HG03571 (cell line): ENCODE measurements at regions not wholly inside any gene's neighbourhood (a gene's known extent, or its start where the extent isn't known, plus 50 kb on each side); places are given as distances from the start of the nearest gene placed in this dataset.

Experiments
- ATAC-seq: cut with Tn5 transposase; IDR thresholded peaks from one replicate; pipeline ENCODE4 v1.9.1; 2021; ENCODE audit not compliant: unreplicated experiment

DNA sequence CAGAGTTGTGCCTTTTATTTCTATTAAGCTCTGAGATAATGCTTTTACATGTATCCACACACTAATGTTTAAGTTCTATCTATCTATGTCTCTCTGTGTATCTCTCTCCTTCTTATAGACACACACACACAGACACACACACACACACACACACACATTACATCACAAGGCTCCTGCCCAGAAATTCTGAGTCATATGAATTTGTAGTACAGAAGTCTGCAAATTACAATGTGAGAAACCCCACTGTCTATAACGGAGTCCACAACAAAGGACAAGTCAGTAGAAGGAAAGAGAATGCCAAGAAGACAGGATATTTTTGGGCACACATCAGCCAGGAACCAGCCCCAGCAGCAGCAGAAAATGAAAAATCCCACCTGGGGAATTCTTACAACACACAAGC lies 142.4 kb downstream of the EN1 start:
- ATAC-seq = no peak

DNA sequence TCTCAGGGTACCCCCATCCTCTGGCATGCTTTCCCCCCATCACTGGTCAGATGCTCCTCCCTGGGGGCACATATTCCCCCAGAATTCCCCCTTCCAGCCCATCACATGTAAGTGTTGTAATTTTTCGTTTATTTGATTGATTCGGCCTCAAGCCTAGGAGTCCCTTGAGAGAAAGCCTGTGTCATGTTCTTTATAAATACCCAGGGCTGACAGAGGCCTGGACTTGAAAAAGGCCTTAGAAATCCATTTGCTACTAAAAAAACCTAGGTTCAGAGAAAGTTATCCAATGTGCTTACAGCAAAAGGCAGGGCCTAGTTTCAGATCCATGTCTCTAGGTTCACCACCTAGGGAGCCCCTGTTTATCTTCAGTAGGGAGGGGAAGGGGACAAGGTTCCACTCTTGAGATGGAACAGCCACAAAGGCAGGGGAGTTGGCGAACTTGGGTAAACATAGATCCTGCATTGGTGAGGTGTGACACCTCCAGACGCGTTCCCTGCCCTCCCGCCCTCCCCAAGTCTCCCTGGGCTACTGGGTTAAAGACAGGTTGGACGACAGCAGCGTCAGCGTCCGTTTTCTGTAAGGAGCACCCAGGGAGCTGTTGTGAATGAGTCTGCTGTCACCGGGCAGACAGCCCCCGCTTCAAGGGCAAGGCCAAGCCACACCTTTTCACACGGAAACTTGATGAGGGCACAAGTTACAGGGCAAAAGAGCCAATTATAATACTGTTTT lies 147.8 kb downstream of the EN1 start:
- no peak for ATAC-seq

DNA sequence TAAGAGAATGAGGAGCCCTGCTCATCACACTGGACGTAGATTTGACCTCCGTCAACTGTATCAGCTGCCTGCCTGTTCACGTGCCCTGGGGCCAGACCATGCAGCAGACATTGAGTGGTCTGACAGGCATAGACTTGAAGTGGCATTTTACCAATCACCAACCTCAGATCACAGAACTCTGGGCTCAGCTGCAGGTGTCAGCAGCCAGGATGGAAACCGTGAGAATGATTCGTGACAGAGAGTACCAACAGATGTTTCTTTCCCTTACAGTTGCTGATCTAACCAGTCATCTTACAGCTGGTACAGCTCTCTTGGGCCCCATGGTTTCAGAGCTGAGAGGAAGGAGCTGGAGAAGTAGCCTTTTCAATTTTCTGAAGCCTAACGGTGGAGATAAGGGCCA lies 148.9 kb downstream of the EN1 start:
- no peak for ATAC-seq

DNA sequence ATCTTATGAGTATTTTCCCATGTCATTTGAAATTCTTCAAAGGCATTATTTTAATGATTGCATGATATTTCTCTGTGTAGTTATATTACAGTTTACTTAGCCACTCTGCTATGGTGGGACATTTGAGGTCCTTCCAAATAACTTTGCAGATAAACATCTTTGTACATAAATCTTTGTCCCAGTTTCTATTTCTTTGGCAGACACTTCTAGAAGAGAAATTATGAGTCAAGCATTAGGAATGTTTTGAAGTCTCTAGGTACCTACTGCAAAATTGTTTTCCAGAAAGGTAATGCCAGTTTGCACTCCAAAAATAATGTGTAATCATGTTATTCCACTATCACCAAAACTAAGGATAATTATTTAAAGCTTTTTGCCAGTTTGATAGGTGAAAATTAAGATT lies 149.7 kb downstream of the EN1 start:
- no peak for ATAC-seq

DNA sequence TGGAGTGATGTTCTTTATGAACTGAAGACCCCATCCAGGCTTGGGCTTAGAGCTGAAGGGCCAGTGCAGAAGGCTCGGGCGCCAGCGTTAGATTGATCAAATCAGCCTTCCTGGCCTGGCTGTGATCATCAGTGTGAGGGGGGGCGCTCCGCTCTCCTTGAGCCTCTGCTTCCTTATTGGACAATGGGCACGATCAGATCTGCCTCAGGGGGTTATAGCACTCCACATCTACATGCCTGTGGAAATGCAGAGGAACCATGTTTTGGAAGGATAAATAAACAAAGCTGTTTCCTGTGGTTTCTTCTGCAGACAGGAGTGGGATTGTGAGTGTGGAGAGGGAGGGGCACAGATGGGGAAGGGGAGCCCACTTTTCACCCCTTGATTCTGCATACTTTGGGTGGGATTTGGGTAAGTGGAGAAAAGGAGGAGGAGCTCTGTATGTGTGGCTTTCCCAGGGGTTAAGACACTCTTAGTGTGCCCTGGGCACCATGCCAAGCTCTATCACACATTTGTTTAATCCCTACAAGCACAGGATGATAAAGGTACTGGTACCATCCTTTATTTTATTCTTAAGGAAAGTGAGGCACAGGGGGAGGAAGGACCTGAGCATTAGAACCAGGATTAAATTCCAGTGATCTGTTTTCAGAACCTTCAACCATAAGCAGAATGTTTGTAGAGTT lies 150.5 kb downstream of the EN1 start:
- ATAC-seq = no peak

DNA sequence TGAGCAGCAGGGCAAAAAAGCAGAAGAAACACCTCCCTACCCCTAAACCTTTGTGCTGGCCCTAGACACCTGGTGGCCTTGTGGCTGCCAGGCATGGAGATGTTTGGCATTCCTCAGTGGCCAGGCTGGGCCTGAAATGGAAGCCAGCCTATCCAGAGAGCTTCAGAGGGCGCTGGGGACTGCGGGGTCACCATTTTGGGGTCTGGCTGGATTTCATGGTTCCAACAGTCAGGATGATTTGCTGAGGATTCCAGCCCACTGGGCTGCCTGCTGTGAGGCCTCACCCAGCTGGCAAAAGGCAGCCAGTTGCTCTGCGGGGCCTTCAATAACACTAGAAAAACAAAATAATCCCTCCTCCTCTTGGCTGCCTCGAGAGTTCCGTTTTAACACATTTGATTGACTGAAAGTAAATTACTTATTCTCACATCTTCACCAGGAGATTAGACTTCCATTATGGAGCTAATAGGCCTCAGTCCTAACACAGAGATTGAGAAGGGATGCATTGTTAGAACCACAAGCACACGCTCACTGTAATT lies 154.1 kb downstream of the EN1 start:
- no peak for ATAC-seq

DNA sequence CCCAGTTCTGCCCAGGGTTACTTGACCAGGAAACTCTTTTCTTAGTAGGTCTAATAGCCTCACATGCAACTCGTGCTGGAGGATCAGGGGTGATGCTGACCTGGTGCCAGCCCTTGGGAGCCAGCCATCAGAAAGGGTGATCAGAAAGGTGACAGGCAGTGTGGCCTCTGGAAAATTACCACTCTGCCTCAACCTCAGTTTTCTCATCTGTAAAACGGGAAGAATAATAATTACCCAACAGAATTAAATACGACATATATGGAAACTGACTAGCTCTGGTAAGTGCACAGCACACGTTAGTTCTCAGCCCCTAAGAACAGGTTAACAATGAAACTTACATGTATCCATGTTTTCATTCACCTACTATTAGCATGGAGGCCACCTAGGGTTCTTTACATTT lies 157.6 kb downstream of the EN1 start:
- no peak for ATAC-seq

DNA sequence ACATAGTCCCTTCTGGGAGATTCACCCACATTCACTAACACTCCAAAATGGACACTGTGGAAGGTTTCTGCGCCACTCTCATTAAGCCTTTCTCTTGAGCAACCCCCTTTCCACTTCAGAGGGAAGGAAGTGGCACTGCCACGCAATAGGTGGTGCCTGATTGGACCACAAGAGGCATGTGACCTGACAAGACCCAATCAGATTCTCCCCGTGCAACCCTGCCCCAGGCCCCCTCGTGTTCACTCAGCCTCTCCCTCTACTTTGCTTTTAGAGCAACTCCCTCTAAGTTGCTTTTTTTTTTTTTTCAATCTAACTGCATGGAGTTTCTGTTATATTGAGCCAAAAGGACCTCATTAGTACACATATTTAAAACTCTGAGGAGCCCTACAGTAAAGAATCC lies 158.0 kb downstream of the EN1 start:
- ATAC-seq = no peak

DNA sequence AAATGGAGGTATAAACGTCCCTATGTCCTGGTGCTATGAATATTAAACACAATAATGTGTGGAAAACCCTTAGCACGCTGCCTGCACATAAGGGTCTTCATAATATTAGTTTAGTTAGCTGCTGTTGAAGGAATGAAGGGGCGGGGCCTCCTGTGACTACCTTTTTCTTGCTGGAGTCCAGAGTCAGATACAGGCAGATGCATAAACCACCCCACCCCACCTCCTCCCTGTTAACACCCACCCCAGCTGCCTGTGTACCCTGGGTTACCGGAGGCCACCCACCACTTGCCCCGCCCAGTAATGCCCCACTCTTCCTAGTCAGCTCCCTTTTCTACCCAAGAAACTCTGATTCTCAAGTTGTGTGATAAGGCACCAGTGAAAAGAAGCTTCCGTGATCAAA lies 158.4 kb downstream of the EN1 start:
- ATAC-seq = no peak

DNA sequence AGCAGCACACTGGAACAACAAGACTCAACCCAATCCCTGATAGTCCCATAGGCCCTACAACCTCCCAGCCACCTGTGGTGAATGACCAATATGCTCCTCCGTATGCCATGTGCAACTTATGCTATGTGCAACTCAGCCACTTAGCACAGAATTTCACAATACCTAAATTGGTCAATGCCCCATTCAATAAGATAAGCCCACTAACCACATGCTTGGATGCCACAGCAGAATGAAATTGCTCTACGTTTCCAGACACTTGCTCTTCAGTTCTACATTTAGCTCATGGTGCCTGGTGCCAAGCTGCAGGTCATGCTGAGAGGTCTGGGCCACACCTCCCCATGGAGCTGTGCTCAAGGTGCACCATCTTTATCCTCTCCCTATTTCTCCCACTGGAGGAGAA lies 159.8 kb downstream of the EN1 start:
- no peak for ATAC-seq

DNA sequence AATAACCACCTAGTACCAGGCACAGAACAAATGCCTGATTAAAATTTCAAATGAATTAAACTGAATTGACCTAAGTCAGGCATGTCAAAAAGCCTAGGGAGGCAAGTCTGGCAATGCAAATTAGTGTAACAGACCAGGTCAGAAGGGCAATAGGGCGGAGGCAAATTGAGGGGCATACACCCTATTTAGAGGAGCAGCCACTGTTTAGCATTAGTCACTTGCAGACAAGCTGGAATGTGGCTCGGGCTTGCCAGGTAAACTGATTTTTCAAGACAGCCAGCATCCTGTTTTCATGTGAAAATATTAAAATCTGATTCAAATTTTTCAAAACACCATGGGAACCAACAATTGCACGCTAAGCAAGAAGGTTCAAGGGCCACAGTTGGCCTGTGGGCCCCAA lies 160.3 kb downstream of the EN1 start:
- no peak for ATAC-seq

DNA sequence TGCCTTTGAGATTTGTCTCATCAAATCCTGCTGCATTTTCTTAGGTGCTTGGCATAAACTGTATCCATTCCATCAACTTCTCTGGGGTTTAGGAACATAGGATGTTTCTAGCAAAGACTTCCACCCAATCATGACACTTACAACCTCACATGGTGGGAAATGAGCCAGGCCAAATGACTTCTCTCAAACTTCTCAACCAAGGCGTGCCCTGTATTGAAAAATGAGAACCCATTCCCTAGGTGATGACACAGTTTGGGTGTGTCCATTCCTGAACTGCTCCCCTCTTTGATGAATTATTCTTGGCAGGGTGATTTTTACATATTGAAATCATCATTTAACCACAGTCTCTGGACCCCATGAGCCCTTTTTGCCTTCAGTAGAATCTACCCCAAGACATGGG lies 161.1 kb downstream of the EN1 start:
- no peak for ATAC-seq

DNA sequence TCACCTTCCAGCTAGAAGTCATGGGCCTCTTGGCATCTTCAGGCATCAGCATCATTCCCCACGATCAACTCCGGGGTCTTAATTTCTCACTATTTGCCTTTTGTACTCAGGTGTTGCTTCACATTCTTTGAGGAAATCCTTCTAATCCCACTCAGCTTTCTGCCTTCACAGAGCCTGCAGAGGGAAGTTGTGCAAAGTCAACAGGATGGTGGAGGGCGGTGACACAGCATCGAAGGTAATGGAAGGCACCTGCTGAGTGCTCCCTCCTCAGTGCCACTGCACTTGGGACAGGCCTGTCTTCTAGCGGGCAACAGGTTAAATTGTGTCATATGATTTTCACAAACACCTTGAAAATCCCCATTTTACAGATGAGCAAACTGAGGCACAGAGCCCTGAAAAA lies 164.0 kb downstream of the EN1 start:
- no peak for ATAC-seq

DNA sequence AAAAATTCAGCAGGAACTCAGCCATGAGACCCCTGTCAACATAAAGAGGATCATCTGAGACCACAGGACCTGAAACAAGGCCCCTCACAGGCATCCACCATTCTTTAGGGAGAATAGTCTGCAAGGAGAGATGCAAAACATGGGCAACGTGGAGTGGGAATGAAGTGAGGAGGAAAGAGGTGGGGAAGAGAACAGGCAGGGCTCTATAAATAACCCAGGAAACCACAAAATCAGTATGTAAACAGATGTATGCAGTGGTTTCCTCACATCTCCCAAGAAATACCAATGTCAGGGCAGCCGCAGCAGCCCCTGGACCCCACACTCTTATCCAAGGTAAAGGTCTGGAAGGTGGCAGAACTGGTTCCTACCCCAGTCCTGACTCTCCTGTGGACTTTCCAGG lies 168.5 kb downstream of the EN1 start:
- ATAC-seq = no peak

DNA sequence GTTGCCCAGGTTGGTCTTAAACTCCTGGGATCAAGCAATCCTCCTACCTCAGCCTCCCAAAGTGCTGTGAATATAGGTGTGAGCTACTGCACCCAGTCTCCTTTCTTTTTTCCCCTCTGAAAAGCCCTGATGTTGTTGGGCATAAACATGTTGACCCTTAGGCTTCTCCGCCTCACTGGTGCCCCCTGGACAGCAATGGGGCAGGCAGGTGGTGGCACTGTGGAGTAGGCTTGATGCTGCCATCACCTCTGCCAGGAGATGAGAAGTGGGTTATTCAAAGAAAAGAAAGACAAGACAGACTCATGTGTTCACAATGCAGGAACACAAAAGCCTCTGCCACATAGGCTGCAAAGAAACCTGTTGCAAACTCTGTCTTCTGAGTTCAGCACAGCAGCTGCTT lies 169.9 kb downstream of the EN1 start:
- ATAC-seq = no peak

DNA sequence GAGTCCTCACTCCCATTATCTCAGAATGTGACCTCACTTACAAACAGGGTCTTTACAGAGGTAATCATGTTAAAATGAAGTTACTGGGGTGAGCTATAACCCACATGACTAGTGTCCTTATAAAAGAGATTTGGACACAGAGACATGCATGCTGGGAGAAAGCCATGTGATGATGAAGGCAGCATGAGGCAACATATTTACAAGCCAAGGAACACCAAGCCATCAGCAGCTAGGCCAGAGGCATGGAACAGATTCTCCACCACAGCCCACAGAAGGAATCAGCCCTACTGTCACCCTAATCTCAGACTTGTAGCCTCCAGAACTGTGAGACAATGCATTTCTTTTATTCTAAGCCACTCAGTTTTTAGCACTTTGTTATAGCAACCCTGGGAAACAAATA lies 171.9 kb downstream of the EN1 start:
- ATAC-seq = no peak

DNA sequence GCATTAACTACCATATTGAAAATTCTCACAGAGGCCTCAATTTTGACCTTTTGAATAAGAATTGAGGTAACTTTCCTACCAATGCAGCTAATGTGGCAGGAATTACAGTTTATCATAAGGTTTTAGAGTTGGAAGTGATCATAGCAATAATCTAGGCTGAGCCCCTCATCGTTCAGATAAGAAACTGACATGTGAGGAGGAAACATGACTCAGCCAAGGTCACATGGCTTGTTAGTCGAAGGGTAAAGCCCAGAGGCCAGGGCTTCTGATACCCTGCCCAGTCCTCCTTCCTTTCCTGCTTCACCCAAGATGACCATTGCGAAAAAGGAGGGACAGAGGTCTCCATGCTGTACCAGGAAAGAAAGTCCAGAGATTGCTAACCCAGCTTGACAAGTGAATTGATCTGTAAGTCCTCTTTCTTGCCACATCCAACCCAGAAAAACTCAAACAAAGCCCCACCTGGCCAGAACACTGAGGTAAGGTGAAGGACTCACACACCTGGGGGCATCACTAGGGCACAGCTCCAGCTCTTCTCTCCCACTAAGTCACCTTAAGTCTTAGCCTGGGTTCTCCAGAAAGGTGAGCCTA lies 174.8 kb downstream of the EN1 start:
- no peak for ATAC-seq

DNA sequence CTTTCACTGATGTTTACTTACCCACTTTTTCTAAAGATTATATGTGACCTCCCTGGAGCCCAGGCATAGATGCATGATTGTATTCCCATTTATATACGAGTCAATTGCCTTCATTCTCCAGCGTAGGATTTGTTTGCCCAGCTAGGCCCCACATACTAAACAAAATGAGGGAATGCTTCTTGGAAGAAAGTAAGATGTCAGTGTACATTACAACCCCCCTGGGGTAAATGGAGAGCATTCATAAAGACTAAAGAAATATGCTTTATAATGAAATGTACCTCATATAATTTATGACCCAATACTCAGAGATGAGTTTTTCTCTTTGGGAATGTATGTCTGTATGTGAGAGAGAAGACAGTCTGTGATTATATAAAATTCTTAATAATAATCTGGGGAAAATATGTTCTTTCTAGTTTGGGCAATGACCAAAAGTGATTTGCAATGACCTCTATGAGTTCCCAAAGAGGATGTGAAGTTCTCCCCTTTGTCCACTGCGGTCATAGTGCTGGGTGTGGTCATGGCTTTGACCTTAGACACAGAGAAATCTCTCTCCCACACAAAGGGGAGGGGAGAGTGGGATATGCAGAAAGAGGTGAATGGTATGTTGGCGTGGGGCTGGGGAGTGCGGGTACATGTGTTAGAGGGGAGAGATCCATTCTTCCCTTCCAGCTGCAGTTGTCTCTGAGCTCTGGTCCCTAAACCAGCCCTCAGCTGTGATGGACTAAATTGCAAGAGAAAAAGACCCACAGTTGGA lies 175.6 kb downstream of the EN1 start:
- no peak for ATAC-seq

DNA sequence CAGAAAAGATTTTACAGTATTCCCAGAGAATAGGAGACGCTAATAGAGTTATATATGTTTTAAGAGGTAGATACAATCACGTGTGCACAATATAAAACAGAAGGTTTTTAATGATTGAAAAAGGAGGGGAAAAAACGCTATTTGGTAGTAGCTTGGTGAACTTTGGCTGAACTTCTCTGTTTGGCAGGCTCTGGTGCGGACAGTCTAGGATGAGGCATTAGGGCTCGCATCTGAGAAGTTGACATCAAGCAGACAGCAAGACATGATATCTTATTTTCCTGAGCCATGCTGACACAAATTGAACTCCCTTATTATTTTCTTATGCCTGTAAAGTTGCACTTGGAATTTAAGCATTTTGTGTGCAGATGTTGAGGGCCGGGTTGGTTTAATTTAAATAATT lies 176.6 kb downstream of the EN1 start:
- no peak for ATAC-seq

DNA sequence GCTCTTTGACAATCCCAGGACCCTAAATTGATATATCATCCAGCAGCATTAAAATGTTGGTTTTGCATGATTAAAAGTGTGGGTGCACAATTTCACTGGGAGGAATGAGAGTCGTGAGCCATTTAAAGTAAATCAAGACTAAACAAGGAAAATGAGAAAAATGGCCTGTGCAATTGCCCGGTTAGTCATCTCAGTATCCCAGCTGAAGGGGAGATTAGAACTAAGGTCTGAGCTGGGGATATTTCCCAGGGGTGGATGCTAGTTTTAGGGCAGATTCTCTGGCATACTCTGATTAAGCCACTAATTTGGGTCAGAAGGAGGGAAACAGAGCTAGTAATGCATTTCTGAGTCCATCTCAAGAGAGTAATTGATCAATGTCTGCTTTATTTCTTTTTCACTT lies 177.2 kb downstream of the EN1 start:
- no peak for ATAC-seq

DNA sequence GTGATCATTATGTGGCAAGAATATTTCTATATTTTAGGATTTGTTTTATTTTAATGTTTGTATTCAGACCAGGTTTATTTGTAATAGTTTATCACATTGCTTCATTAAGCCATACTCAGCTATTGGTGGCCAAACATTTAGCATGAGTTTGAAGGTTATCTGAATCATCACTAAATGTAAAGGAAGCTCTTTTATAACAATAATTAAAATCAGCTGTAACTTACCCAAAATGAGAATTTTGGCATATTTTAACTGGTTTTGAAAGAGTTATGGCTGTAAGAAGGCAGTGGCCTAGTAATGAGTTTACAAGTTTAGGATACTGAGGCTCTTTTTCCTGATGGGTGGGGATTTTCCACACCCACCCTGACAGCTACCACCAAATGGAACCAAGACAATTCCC lies 177.8 kb downstream of the EN1 start:
- ATAC-seq = no peak
